Smooth muscle cell (in vitro differentiated cells): ENCODE measurements at regions not wholly inside any gene's neighbourhood (a gene's known extent, or its start where the extent isn't known, plus 50 kb on each side); places are given as distances from the start of the nearest gene placed in this dataset.

Experiments
- DNase-seq: peaks from one replicate; lab custom pipeline; 2025; ENCODE audit not compliant: unreplicated experiment; lab: John Stamatoyannopoulos, UW
- H2AFZ ChIP-seq: fragments of 200-600 bp; sonication (generic); 2 replicates; pipeline ENCODE4 v1.6.0; 2016; ENCODE audit warnings: antibody characterized with exemption, low read depth, mild to moderate bottlenecking
- H3F3A ChIP-seq: fragments of 200-600 bp; sonication (generic); 2 replicates; pipeline ENCODE4 v1.6.0; 2017; ENCODE audit warnings: antibody characterized with exemption, low read depth
- H3K27ac ChIP-seq: fragments of 200-600 bp; sonication (generic); 2 replicates; pipeline ENCODE4 v1.5.1; 2016; ENCODE audit warnings: low read depth, mild to moderate bottlenecking
- H3K27me3 ChIP-seq: fragments of 200-600 bp; sonication (generic); 2 replicates; pipeline ENCODE4 v1.6.1; 2016; ENCODE audit warnings: low read depth, mild to moderate bottlenecking
- H3K36me3 ChIP-seq: fragments of 200-600 bp; sonication (generic); 2 replicates; pipeline ENCODE4 v1.5.1; 2016; ENCODE audit warnings: low read depth
- H3K4me1 ChIP-seq: fragments of 200-600 bp; sonication (generic); 2 replicates; pipeline ENCODE4 v1.5.1; 2016; ENCODE audit warnings: low read depth
- H3K4me2 ChIP-seq: fragments of 200-600 bp; sonication (generic); 2 replicates; pipeline ENCODE4 v1.6.0; 2016; ENCODE audit warnings: mild to moderate bottlenecking
- H3K4me3 ChIP-seq: fragments of 200-600 bp; sonication (generic); 2 replicates; pipeline ENCODE4 v1.5.1; 2016; ENCODE audit warnings: mild to moderate bottlenecking
- H3K79me2 ChIP-seq: fragments of 200-600 bp; sonication (generic); 2 replicates; pipeline ENCODE4 v1.6.0; 2016; ENCODE audit warnings: low read depth, mild to moderate bottlenecking
- H3K9ac ChIP-seq: fragments of 200-600 bp; sonication (generic); 2 replicates; pipeline ENCODE4 v1.6.0; 2016; ENCODE audit warnings: low read depth
- H3K9me3 ChIP-seq: fragments of 200-600 bp; sonication (generic); replicated peaks from 2 replicates; pipeline ENCODE4 v1.5.1; 2016; ENCODE audit warnings: low read depth
- H4K20me1 ChIP-seq: fragments of 200-600 bp; sonication (generic); 2 replicates; pipeline ENCODE4 v1.6.0; 2016; ENCODE audit warnings: low read depth
- CTCF ChIP-seq: fragments of 200-600 bp; sonication (generic); IDR thresholded peaks from 2 replicates; pipeline ENCODE4 v1.5.1; 2017; ENCODE audit warnings: borderline replicate concordance, mild to moderate bottlenecking, antibody characterized with exemption; ENCODE audit not compliant: insufficient read depth, poor library complexity, severe bottlenecking
- WGBS: methylation state at CpG from one replicate; pipeline ENCODE4 v1.1.7; 2016; ENCODE audit warnings: low lambda C conversion rate; 5-methylcytosine and 5-hydroxymethylcytosine counted together

DNA sequence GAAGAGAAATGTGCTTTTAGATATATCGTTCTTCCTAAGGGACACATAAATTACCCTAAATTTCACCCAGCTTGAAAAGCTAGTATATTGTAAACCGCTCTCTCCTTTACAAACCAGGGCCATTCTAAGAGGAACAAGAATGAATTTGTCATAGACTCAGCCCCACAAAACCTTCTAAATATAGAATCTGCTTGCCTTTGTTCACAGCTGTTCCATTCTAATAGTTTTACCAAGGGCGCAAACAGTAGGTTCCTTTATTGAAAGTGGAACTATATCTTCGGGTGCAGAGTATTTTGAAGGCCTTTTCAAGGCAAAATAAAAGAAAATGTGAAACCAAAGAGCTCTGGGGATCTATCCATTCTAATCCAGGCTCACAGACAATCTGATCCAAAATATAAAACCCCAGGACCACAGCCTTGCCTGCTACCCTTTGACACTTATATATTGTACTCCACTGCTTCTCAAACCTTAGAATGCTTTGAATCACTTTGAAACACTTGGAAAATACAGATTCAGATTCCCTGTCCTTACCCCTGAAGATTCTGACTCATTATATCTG, 316.8 kb downstream of the PAX3 start:
- DNase-seq = no peak
- no peak for TF ChIP-seq CTCF
- no peaks in the 10 kb centered on the region for H4K20me1 ChIP-seq
- no peaks in the 10 kb centered on the region for H3K27me3 ChIP-seq
- no peak overlapping the region for H2AFZ ChIP-seq
- H3K36me3 ChIP-seq = no peaks in the 10 kb centered on the region
- WGBS = 97% methylated on average over 4 of the region's 4 CpGs
- H3K4me3 ChIP-seq = no peak overlapping the region
- H3K4me1 ChIP-seq = peaks cover 19% of the 10 kb centered on the region
- H3K4me2 ChIP-seq = no peak overlapping the region
- no peak overlapping the region for H3K27ac ChIP-seq
- H3K9me3 ChIP-seq = no peaks in the 10 kb centered on the region
- no peaks in the 10 kb centered on the region for H3K79me2 ChIP-seq
- no peaks in the 10 kb centered on the region for H3F3A ChIP-seq
- no peak overlapping the region for H3K9ac ChIP-seq

- no peak overlapping the region for H2AFZ ChIP-seq
- H3K27me3 ChIP-seq = peaks cover 20% of the 10 kb centered on the region
- TF ChIP-seq CTCF = no peak
- no peak overlapping the region for H3K4me3 ChIP-seq
- H3K4me1 ChIP-seq = no peaks in the 10 kb centered on the region
- H3K79me2 ChIP-seq = no peaks in the 10 kb centered on the region
- H3K27ac ChIP-seq = no peak overlapping the region
- no peak overlapping the region for H3K9ac ChIP-seq
- no peaks in the 10 kb centered on the region for H3K9me3 ChIP-seq
- no peaks in the 10 kb centered on the region for H3K36me3 ChIP-seq
- no peak overlapping the region for H3K4me2 ChIP-seq
- no peaks in the 10 kb centered on the region for H3F3A ChIP-seq
- 95% methylated on average over 2 of the region's 2 CpGs for WGBS
- DNase-seq = no peak
- no peaks in the 10 kb centered on the region for H4K20me1 ChIP-seq
These were observed 323.6 kb downstream of the PAX3 start for GRCh38 chr2:221975151-221975550.

DNA sequence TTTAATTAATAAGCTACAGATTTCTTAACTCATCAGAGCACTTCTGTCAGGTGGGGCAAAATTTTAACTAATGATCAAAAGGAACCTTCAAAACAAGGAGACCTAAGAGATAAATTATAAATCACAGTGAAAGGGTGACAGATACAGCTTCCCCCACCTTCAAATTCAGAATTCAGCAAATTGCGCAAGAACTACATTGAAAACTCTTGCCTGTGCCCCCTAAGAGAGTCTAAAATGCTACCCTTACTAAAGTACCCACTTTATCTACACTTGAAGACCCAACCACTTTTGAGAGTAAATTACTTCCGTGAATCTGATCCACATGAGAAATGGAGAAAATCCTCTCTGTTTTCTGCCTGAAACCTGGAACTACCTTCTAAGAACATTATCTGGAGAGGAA, 324.9 kb downstream of the PAX3 start:
- TF ChIP-seq CTCF = no peak
- H3K79me2 ChIP-seq = no peaks in the 10 kb centered on the region
- H3K27me3 ChIP-seq = peaks cover 28% of the 10 kb centered on the region
- no peak overlapping the region for H3K4me2 ChIP-seq
- no peak for DNase-seq
- H2AFZ ChIP-seq = no peak overlapping the region
- no peak overlapping the region for H3K4me3 ChIP-seq
- H4K20me1 ChIP-seq = no peaks in the 10 kb centered on the region
- WGBS = 98% methylated on average over 2 of the region's 2 CpGs
- no peaks in the 10 kb centered on the region for H3F3A ChIP-seq
- H3K9ac ChIP-seq = no peak overlapping the region
- no peaks in the 10 kb centered on the region for H3K4me1 ChIP-seq
- H3K36me3 ChIP-seq = no peaks in the 10 kb centered on the region
- no peaks in the 10 kb centered on the region for H3K9me3 ChIP-seq
- no peak overlapping the region for H3K27ac ChIP-seq

GRCh38 chr2:221973502-221973901, 325.3 kb downstream of the PAX3 start:
- H3F3A ChIP-seq = no peaks in the 10 kb centered on the region
- no peaks in the 10 kb centered on the region for H4K20me1 ChIP-seq
- H2AFZ ChIP-seq = no peak overlapping the region

More at GRCh38 chr2:221973502-221973901, 325.3 kb downstream of the PAX3 start:
- Histone ChIP-seq H3K36me3 (no peaks in the 10 kb centered on the region), H3K4me3 (no peak overlapping the region), H3K4me1 (no peaks in the 10 kb centered on the region), H3K9me3 (no peaks in the 10 kb centered on the region), H3K79me2 (no peaks in the 10 kb centered on the region), H3K27ac (no peak overlapping the region), H3K4me2 (no peak overlapping the region), H3K9ac (no peak overlapping the region), H3K27me3 (peaks cover 28% of the 10 kb centered on the region)
- TF ChIP-seq CTCF = no peak
- 94% methylated on average over 3 of the region's 3 CpGs for WGBS
- DNase-seq = no peak
